ENCODE measurements at regions not wholly inside any gene's neighbourhood (a gene's known extent, or its start where the extent isn't known, plus 50 kb on each side); places are given as distances from the start of the nearest gene placed in this dataset.

DNA sequence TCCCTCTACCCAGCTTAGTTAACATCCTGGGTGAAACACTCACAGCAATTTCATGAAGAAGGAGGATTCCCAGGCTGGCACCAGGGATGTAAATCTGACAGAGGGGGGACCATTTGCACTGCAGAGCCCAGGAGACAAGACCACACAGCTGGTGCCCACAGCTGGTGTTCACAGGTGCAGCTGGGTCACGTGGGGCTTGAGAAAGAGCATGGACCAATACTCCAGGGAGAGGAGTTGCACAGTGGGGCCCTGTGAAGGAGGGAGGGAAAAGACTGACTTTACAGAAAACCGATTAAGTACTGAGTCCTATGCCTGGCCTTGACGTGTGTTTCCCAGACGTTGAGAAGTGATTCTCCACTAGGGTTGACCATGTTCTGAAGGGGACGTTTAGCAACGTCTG lies 1316.7 kb upstream of the TMEM132C start:
- no peak for TF ChIP-seq GATA3 (IDR thresholded peaks at IDR 0.05; ENCODE audit: low read depth, low read length)
- TF ChIP-seq GATA2 (IDR thresholded peaks at IDR 0.05; ENCODE audit: low read depth, low read length) = no peak

DNA sequence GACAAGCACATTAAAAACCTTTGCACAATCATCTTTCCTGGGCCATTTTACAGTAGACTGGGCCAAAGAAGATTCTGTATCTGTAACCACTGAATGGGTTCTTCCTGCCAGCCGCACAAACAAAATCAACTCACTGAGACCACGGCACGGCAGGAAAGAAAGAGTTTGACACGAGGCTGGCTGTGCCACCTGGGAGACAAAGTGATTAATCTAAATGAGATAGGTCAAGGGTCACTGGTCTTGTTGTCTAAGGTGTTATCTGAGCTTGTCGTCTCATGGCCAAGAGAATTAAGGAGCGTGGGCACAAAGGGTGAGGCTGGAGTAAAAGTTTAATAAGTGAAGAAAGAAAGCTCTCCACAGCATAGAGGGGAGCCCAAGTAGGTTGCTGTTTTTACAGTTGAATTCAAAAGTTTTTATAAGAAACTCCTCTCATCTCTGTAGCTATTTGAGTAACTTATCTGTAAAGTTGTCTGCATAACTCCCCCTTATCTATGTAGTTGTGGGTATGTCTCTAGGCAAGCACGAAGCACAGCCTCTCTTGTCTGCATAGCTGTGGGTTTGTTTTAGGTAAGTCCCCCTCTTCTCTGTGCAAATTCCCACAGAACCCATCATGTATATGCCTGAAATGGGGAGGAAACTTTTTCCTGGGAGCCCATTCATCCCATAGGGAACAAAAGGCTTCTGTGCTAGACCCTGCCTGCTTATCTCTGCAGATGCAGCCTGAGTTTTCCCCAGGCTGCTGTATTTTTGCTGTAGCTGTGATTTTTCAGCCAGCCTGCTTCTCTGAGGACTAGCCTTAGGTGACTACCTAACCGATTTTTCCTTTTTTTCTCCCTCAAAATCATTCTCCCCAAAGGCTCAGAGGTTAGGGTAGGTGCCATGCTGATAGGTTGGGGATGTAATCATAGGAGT lies 1314.6 kb upstream of the TMEM132C start:
- TF ChIP-seq GATA3 (IDR thresholded peaks at IDR 0.05; ENCODE audit: low read depth, low read length) (no peak), GATA2 (IDR thresholded peaks at IDR 0.05; ENCODE audit: low read depth, low read length) (no peak)

DNA sequence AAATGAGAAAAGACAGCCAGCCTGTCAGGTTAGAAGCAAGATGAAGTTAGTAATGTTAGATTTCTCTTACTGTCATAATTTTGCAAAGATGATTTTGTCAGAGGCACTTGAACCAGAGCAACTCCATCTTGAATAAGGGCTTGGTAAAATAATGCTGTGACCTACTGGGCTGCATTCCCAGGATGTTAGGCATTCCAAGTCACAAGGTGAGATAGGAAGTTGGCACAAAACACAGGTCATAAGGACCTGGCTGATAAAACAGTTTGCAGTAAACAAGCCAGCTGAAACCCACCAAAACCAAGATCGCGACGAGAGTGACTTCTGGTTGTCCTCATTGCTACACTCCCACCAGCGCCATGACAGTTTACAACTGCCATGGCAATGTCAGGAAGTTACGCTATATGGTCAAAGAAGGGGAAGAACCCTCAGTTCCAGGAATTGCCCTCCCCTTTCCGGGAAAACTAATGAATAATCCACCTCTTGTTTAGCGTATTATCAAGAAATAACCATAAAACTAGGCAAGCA lies 1313.5 kb upstream of the TMEM132C start:
- TF ChIP-seq GATA2 (IDR thresholded peaks at IDR 0.05; ENCODE audit: low read depth, low read length) (no peak), GATA3 (IDR thresholded peaks at IDR 0.05; ENCODE audit: low read depth, low read length) (no peak)

DNA sequence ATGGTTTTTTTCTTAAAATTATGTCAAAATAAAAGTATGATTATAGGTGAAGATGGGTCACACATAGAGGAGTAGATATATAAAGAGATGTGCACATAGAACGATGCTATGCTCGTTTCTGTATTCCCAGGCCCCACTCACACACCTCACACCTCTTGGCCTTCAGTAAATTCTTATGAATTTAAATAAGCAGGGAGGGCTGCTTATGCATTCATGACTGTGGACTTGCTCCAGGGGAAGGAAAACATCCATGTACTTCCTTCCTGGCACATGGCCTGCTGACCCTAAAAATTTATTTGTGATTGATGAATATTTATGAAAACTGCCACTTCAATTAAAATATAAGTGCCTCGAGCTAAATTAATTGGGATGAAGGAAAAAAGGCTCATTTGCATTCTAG lies 1306.7 kb upstream of the TMEM132C start:
- no peak for TF ChIP-seq GATA3 (IDR thresholded peaks at IDR 0.05; ENCODE audit: low read depth, low read length)
- TF ChIP-seq GATA2 (IDR thresholded peaks at IDR 0.05; ENCODE audit: low read depth, low read length) = no peak

GRCh38 chr12:126960709-126961108 lies 1306.3 kb upstream of the TMEM132C start:
- TF ChIP-seq GATA2 (IDR thresholded peaks at IDR 0.05; ENCODE audit: low read depth, low read length) = no peak
- no peak for TF ChIP-seq GATA3 (IDR thresholded peaks at IDR 0.05; ENCODE audit: low read depth, low read length)

GRCh38 chr12:126963825-126964224 lies 1303.1 kb upstream of the TMEM132C start:
- TF ChIP-seq GATA2 (IDR thresholded peaks at IDR 0.05; ENCODE audit: low read depth, low read length) (no peak), GATA3 (IDR thresholded peaks at IDR 0.05; ENCODE audit: low read depth, low read length) (no peak)

DNA sequence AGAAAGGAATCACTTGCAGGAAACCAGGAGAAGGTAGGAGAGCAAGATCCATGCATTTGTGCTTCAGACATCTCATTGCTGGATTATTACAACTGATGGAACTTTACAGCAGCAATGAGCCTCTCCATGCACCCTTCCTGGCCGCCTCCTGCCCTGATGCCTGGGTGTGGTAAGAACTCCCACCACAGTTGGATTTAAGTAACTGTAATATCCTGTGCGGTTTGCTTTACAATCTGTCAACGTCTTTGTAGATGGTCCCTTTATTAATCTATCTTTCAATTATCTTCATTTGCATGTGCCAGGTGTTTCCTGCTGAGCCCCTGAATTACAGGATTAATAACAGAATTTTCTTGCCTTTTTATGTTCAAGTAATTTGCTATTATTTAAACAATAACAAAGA lies 1300.5 kb upstream of the TMEM132C start:
- no peak for TF ChIP-seq GATA2 (IDR thresholded peaks at IDR 0.05; ENCODE audit: low read depth, low read length)
- TF ChIP-seq GATA3 (IDR thresholded peaks at IDR 0.05; ENCODE audit: low read depth, low read length) = no peak

GRCh38 chr12:126967152-126967551 lies 1299.8 kb upstream of the TMEM132C start:
- TF ChIP-seq GATA3 (IDR thresholded peaks at IDR 0.05; ENCODE audit: low read depth, low read length) = no peak
- no peak for TF ChIP-seq GATA2 (IDR thresholded peaks at IDR 0.05; ENCODE audit: low read depth, low read length)

DNA sequence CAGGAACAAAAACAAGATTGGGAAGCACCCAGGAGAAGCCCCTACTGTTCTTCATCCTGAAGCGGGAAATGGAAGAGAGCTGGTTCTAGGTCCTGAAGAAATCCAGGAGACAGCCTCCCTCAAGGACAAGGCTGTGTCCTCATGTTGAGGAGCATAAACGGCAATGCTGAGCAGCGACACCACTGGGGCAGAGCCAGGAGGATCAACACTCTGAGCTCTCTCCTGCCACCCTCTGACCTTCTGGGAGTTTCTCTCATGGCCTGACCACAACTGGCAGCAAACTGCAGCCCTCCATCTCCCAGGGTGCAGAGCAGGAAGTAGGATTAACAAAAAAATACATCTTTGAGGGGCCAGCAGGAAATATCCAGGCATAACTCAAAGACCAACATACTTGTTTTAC lies 1292.2 kb upstream of the TMEM132C start:
- TF ChIP-seq GATA2 (IDR thresholded peaks at IDR 0.05; ENCODE audit: low read depth, low read length) = no peak
- no peak for TF ChIP-seq GATA3 (IDR thresholded peaks at IDR 0.05; ENCODE audit: low read depth, low read length)

DNA sequence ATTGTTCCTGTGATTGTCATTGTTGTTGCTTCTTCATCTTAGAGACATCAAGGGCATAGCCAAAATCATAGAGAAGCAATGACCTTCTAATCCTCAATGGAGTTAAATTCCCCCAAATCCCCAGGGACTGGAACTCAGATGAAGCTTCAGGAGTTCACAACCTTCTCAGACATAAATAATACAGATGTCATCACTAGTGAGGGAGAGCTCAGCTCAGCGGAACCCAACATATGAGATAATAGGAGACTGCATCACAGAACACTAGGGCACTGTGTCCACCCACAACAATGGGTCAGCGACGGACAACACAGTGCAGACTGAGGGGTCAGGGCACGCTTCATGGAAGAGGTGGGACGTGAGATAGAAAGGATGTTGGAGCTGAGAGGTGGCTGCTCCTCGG lies 1290.4 kb upstream of the TMEM132C start:
- no peak for TF ChIP-seq GATA2 (IDR thresholded peaks at IDR 0.05; ENCODE audit: low read depth, low read length)
- TF ChIP-seq GATA3 (IDR thresholded peaks at IDR 0.05; ENCODE audit: low read depth, low read length) = no peak

DNA sequence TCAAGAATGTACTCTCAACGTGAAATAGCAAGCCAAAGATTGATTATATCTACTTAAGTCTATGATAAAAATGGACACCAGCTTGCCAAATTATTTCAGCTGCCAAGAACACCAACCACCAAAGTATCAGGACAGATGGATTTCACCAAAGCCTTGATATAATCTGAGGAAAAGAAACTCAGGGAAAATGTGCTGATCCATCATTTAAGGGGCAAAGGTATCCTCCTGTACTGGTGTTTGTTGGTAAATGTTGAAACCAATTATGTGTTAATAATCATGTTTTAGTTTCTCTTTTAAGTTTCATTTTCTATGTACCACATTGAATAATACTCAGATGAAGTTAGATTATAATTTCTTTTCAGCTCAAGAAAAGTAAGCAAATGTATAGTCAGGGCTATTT lies 1284.3 kb upstream of the TMEM132C start:
- TF ChIP-seq GATA2 (IDR thresholded peaks at IDR 0.05; ENCODE audit: low read depth, low read length) = no peak
- no peak for TF ChIP-seq GATA3 (IDR thresholded peaks at IDR 0.05; ENCODE audit: low read depth, low read length)

- no peak for TF ChIP-seq GATA3 (IDR thresholded peaks at IDR 0.05; ENCODE audit: low read depth, low read length)
- TF ChIP-seq GATA2 (IDR thresholded peaks at IDR 0.05; ENCODE audit: low read depth, low read length) = no peak
Measured at GRCh38 chr12:126989532-126989931, 1277.4 kb upstream of the TMEM132C start.

- TF ChIP-seq GATA3 (IDR thresholded peaks at IDR 0.05; ENCODE audit: low read depth, low read length) (no peak), GATA2 (IDR thresholded peaks at IDR 0.05; ENCODE audit: low read depth, low read length) (no peak)
Measured at GRCh38 chr12:126993898-126994297, 1273.1 kb upstream of the TMEM132C start.

DNA sequence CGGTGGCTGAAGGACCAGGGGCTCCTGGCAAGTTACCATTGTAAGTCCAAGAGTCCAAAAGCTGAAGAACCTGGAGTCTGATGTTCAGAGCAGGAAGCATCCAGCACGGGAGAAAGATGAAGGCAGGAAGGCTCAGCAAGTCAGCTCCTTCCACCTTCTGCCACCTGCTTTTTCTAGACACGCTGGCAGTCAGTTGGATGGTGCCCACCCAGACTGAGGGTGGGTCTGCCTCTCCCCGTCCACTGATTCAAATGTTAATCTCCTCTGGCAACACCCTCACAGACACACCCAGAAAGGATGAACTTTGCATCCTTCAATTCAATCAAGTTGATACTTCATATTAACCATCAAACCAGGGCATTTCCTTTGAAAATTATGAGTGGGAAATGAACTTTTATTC lies 1272.4 kb upstream of the TMEM132C start:
- no peak for TF ChIP-seq GATA2 (IDR thresholded peaks at IDR 0.05; ENCODE audit: low read depth, low read length)
- TF ChIP-seq GATA3 (IDR thresholded peaks at IDR 0.05; ENCODE audit: low read depth, low read length) = no peak

DNA sequence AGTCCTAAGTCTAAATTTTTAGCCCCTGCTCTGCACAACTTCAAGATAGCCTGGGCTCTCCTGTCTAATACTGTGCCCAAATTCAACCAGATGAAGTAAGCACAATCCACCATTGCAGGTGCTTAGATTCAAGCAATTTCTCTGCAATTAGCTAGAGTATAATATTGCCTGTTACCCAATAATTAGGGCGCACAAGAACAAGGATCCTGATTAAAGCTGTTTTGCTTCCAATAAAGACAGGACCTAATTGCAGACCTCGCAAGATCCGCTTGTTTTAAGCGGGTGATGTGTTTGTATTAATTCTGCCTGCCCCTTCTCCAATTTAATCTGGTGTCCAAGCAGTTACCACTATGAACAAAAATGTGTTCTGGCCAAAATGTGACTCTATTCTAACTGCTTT lies 1268.9 kb upstream of the TMEM132C start:
- no peak for TF ChIP-seq GATA3 (IDR thresholded peaks at IDR 0.05; ENCODE audit: low read depth, low read length)
- no peak for TF ChIP-seq GATA2 (IDR thresholded peaks at IDR 0.05; ENCODE audit: low read depth, low read length)

Data from SH-SY5Y (cell line).